HG02943 (cell line): ENCODE measurements at regions not wholly inside any gene's neighbourhood (a gene's known extent, or its start where the extent isn't known, plus 50 kb on each side); places are given as distances from the start of the nearest gene placed in this dataset.

Source experiments
- ATAC-seq: cut with Tn5 transposase; IDR thresholded peaks from one replicate; pipeline ENCODE4 v1.9.1; 2021; ENCODE audit warnings: mild to moderate bottlenecking, low read depth, moderate library complexity; ENCODE audit not compliant: unreplicated experiment

DNA sequence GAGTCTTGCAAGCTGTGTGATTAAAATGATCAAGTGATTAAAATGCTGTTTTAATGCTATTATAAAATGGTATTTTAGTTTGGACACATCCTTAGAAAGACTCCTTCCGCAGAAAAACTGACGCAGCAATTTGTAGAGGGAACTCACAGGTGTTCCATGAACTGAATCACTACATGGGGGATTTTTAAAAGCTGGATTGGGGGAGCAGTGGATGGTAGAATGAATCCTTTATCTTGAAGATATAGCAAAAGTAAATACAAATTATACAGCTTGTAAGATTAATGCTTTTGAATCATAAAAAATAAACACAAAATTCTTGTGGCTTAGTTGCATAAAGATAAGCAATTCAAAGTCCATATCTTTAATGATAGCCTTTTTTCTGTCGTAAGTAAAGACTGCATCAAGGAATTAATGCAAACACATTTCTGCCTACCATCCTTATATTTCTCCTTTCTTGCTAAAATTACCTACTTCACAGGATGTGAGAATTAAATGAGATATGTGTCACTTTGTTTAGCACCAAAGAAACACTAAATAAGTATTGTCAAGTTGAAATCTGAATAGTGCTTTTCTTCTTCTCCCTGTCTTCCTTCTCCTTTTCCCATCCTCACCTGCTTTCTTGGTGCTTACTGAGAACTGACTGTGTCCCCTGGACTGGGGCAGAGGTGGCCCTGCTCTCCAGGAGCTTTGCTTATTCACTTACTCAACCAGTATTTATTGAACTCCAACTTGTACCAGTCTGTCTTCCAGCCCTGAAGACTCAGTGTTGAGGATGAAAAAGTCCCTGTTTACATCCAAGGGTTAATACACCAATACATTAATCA lies 61.5 kb upstream of the F3 start:
- no peak for ATAC-seq

DNA sequence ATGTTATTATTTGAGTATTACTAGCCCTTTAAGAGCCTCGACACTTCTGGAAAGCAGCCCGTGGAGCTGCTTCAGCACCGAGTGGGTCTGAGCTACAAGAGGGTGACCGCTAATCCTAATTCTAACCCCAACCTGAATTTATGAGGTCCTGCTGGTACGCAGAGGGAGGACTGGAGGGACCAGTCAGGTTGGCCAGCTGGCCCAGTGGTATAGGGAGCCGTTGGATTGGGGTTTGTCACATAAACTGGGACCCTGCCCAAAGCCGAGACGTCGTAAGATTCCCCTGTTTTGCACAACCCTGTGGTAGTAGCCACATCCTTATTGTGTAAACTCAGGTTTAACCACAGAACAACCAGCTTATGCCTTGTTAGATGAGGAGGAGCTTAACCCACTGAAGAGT lies 60.8 kb upstream of the F3 start:
- no peak for ATAC-seq

DNA sequence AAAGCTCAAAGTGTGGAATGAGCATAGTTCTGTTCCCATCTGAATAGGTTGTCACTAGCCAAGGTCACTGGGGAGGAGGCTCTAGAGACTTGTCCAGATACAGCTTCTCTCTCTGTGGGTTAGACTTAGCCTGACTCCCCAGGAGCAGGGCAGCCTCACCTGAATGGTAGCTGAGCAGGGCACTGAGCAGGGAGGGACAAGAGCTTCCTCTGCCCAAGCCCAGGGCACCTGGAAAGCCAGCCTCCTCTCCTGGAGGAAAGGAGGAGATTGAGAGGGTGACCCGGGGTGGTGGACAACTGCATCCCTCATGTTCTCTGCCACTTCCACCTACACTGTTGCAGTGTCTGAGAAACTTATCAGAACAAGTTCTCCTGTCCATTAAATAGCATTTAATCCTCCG lies 59.0 kb upstream of the F3 start:
- ATAC-seq: no peak

DNA sequence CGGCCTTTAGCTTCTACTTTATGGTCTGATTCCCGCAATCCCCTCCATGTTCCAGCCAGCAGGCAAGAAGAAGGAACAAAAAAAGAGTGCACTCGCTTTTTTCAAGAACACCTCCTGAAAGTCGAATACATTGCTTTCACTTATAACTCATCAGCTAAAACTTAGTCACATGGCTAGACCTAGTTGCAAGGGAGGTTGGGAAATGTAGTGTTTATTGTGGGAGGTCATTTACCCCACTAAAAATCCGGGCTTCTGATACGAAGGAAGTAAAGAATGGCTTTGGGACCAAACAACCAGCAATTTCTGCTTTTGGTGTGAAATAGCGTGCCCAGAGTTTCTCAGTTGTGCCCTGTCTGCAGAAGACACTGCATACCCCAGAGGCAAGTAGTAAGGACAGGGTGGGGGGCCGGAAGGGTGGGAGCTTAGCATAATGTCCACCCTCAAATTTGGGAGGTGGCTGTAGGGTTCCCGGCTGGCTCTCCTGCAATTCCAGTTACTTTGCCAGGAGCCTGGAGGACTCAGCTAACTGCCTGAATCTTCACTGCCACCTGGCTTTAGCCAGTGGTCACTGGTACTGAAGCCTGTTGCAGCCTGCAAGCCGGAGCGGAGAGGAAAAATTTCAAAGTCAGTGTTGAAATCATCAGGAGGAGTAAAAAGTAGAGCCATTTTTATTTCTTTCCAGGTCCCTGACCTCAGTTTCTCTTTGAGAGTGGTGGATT lies 57.7 kb upstream of the F3 start:
- no peak for ATAC-seq

DNA sequence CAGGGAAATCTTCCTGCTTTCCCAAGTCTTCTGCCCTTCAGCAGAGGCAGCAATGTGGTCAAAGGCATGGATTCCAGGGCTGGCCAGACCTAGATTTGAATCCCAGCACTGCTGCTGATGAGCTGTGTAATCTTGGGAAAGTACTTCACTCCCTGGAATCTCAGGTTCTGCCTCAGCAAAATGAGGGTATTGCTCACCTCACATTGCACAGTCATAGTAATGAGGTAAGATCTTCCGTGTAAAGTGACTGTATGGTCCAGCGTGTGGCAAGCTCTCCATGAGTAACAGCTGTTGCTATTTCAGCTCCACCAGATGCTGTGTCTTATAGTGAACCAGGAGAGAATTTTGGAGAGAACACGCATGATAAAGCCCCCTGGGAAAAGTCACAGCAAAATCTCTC lies 56.1 kb upstream of the F3 start:
- no peak for ATAC-seq

DNA sequence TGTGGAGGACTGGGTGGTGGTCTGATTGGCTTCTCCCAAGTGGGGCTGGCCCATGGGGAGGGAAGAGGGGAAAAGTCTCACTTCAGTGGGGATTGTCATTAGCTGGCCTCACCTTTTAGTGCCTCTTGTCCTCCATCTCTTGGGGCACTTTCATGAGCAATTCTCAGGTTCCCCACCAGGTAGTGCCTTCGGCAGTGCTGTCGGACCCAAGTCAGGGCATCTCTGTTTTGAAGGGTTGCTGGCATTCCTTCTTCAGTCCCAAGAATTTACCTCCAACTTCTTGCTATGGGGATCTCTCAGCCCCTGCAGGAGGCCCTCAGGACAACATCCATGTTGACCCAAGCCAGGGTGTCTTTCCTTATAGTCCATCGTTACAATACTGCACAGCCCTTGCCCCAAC lies 54.7 kb upstream of the F3 start:
- no peak for ATAC-seq

DNA sequence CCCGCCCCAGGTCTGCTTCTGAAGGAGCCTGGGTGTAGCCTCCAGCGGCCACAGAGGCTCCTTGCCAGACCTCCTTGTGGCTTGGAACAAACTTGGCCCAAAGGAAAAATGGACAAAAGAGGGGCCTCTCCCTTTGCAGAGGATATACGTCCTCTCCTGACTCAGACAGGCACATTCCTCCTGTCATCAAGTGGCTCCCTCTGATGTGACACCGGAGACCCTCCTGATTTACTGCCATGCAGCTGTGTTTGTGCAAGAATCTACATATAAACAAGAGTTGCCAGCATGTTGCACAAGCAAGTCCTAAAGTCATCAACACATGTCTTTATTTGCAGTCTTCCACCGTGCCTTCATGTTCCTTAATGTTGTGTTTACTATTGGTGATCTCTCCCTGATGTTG lies 54.1 kb upstream of the F3 start:
- ATAC-seq: no peak

DNA sequence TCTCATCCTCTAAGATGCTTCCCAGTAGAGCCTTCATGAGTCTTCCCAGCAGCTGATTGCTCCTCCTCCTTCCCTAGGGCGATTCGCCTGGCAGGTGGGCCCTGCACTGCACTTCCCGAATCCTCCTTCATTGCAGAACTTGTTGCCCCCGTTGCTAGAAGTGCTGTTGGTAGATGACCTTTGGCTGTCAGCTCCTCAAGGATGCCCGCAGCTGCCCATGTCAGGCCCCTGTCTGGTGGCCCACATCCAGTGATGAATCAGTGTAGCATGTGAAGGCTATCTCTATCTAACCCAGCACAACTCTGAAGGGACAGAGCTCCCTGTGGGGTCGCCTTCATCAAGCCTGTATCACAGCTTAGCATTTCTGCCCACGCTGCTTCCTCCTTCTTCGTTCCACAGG lies 52.1 kb upstream of the F3 start:
- ATAC-seq: no peak

DNA sequence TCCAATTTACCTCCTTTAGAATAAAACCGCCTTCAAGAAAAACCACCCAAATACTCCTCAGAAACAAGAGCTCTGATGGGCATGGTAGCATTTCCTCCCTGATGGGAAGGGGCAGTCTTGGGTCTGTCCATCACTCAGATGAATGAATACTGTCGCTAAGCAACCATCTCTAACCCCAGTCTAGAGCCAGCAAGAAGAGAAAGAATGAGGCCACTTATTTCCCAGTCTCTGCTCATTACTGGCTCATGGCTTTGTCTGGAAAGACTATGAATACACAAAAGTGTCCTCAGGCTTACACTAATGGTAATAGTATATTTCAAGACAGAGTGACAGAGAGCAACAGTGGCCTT lies 51.0 kb upstream of the F3 start:
- no peak for ATAC-seq

DNA sequence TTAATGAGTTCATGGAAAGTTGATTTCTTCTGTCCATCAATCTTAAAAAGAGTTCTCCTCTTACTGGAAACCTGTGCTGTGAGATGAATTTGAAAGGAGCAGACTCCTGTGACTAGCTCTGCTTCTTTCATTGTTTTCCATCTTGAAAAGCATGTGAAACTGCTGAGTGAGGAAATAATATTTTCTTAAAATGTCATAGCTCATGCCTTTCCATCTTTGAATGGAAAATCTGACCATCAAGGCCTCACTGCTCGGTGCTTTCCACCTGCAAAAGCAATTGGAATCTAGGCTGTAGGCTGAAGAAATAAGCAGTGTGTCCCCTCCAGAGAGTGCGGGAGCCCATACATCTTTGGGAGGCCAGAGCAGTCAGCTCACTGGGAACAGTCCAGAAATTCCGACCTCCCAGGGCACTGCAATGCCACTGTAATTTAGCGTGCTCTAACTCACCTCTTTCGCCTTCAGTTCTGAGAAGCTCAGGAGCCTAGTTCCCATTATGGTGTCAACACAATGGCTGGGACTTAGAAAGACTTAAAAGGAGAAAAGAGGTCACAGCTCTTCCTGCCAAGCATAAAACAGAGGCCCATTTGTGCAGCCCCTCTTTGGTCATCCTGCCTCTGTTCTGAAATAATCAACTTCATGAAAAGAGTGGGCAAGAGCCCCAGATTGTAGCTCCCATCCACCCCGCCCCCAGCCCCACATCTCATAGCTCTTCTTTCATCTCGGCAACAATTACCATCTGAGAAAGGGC lies 50.4 kb upstream of the F3 start:
- ATAC-seq: no peak
